NB4 (cell line): ENCODE measurements at regions not wholly inside any gene's neighbourhood (a gene's known extent, or its start where the extent isn't known, plus 50 kb on each side); places are given as distances from the start of the nearest gene placed in this dataset.

ENCODE experiments used
- DNase-seq: peaks from one replicate; pipeline ENCODE4 v3.0.0; 2010; ENCODE audit warnings: low read depth
- H3K4me3 ChIP-seq: one replicate; pipeline ENCODE4 v1.5.1; 2011; ENCODE audit warnings: mild to moderate bottlenecking, low read depth, low read length, moderate library complexity
- CTCF ChIP-seq: IDR thresholded peaks from one replicate; pipeline ENCODE4 v1.5.1; 2012; ENCODE audit warnings: low read depth, low read length
- MAX ChIP-seq: IDR thresholded peaks from 2 replicates; pipeline ENCODE4 v1.6.1; 2011; ENCODE audit warnings: low read depth, low read length
- MYC ChIP-seq: IDR thresholded peaks from 2 replicates; pipeline ENCODE4 v1.6.1; 2011; ENCODE audit warnings: low read depth, low read length
- POLR2A ChIP-seq: IDR thresholded peaks from 2 replicates; pipeline ENCODE4 v1.6.1; 2011; ENCODE audit warnings: mild to moderate bottlenecking; ENCODE audit not compliant: insufficient read length; ENCODE audit errors: extremely low read depth

GRCh38 chr7:26520483-26520882, 228.8 kb downstream of the SNX10 start:
- TF ChIP-seq MAX (no peak), MYC (no peak)
- no peak for DNase-seq
- no peak overlapping the region for H3K4me3 ChIP-seq

- no peak for DNase-seq
- TF ChIP-seq MYC (no peak), POLR2A (no peak), CTCF (no peak), MAX (no peak)
- H3K4me3 ChIP-seq, result no peak overlapping the region
Measured at GRCh38 chr7:26522633-26523032, 231.0 kb downstream of the SNX10 start.

- no peak for DNase-seq
- no peak overlapping the region for H3K4me3 ChIP-seq
- TF ChIP-seq MAX, result no peak
Measured at GRCh38 chr7:26525398-26526264, 234.0 kb downstream of the SNX10 start.

- no peak overlapping the region for H3K4me3 ChIP-seq
- TF ChIP-seq MYC (no peak), MAX (no peak), POLR2A (no peak), CTCF (no peak)
- no peak for DNase-seq
Measured at GRCh38 chr7:26526265-26526587, 234.6 kb downstream of the SNX10 start.

GRCh38 chr7:26531926-26532325, 240.3 kb downstream of the SNX10 start:
- no peak for DNase-seq
- TF ChIP-seq MYC (no peak), POLR2A (no peak), CTCF (no peak), MAX (no peak)
- H3K4me3 ChIP-seq, result no peak overlapping the region

GRCh38 chr7:26532471-26532870, 240.8 kb downstream of the SNX10 start:
- H3K4me3 ChIP-seq, result no peak overlapping the region
- no peak for DNase-seq
- TF ChIP-seq CTCF, result no peak
- no peak for TF ChIP-seq MYC
- no peak for TF ChIP-seq MAX
- no peak for TF ChIP-seq POLR2A

GRCh38 chr7:26533217-26533616, 241.6 kb downstream of the SNX10 start:
- no peak for DNase-seq
- H3K4me3 ChIP-seq, result no peak overlapping the region
- TF ChIP-seq POLR2A (no peak), MAX (no peak), MYC (no peak), CTCF (no peak)
